Tibial nerve (tissue), 4 donors: ENCODE measurements at regions not wholly inside any gene's neighbourhood (a gene's known extent, or its start where the extent isn't known, plus 50 kb on each side); places are given as distances from the start of the nearest gene placed in this dataset.
"Not testable (repeated sequence)": the region's sequence is repeated elsewhere in the genome, so short reads cannot be mapped to it uniquely, and the experiment has no call there.

Experiments
- DNase-seq, 2 donors: peaks; one replicate each; pipeline ENCODE4 v3.0.0-alpha.2; 2019; ENCODE audit warnings: low spot score in 2 of 2
- H3K27ac ChIP-seq, 4 donors: fragments of 200-600 bp; sonication (generic) in 3 of 4; one replicate each; pipeline ENCODE4 v1.5.1; 2017 to 2019; ENCODE audit warnings: mild to moderate bottlenecking in 1 of 4
- H3K27me3 ChIP-seq, 2 donors: fragments of 200-600 bp; sonication (generic) in 1 of 2; one replicate each; pipeline versions ENCODE4 v1.5.1 to v1.6.0; 2017 to 2019
- H3K36me3 ChIP-seq, 3 donors: fragments of 200-600 bp; sonication (generic); one replicate each; pipeline ENCODE4 v1.5.1; 2018 to 2019
- H3K4me1 ChIP-seq, 4 donors: fragments of 200-600 bp; sonication (generic) in 3 of 4; one replicate each; pipeline ENCODE4 v1.5.1; 2017 to 2019
- H3K4me3 ChIP-seq, 4 donors: fragments of 200-600 bp; sonication (generic) in 3 of 4; one replicate each; pipeline ENCODE4 v1.5.1; 2017 to 2019; ENCODE audit warnings: mild to moderate bottlenecking in 1 of 4, moderate library complexity in 1 of 4
- H3K9me3 ChIP-seq, 4 donors: fragments of 200-600 bp; sonication (generic) in 3 of 4; one replicate each; pipeline ENCODE4 v1.5.1; 2017 to 2019
- CTCF ChIP-seq, 5 experiments: fragments of 200-600 bp in 3 of 5; fragments of 450-650 bp in 2 of 5; sonication (generic) in 3 of 5; IDR thresholded peaks; one replicate each; pipeline ENCODE4 v1.5.1; 2016 to 2019; ENCODE audit warnings: antibody characterized with exemption in 5 of 5, mild to moderate bottlenecking in 3 of 5, moderate library complexity in 2 of 5
- EP300 ChIP-seq, 2 donors: sonication (generic); formaldehyde crosslinking; IDR thresholded peaks; one replicate each; pipeline ENCODE4 v1.6.1; 2017; ENCODE audit warnings: antibody characterized with exemption in 2 of 2, mild to moderate bottlenecking in 1 of 2
- POLR2A ChIP-seq, 2 donors: fragments of 450-650 bp; IDR thresholded peaks; one replicate each; pipeline ENCODE4 v1.6.1; 2017; ENCODE audit warnings: antibody characterized with exemption in 2 of 2, mild to moderate bottlenecking in 2 of 2, moderate library complexity in 2 of 2
- WGBS, 2 donors: methylation state at CpG; one replicate each; pipeline ENCODE4 v1.1.5; 2018; 5-methylcytosine and 5-hydroxymethylcytosine counted together

- peak overlapping the region in 2 of 4 donors; percentile 32 to 52 for H3K27ac ChIP-seq
- H3K4me1 ChIP-seq = peaks cover 0 to 11% (median 0%) of the 10 kb centered on the region in 4 donors
- H3K4me3 ChIP-seq = peak overlapping the region in 3 of 4 donors; percentile 9 to 40 (median 29)
- H3K9me3 ChIP-seq = no peaks in the 10 kb centered on the region
- H3K27me3 ChIP-seq = no peaks in the 10 kb centered on the region
- TF ChIP-seq CTCF (IDR thresholded peaks at IDR 0.05) = no peak
- no peak for TF ChIP-seq EP300 (IDR thresholded peaks at IDR 0.05)
- TF ChIP-seq POLR2A (IDR thresholded peaks at IDR 0.05) = no peak
- H3K36me3 ChIP-seq = no peaks in the 10 kb centered on the region
- no peak for DNase-seq
- WGBS, 2 donors = 43 to 44% methylated on average over 5 of the region's 5 CpGs
Measured at GRCh38 chr18:22710673-22711191, 222.4 kb upstream of the RBBP8 start.

- H3K9me3 ChIP-seq = no peaks in the 10 kb centered on the region
- peak overlapping the region in 3 of 4 donors; percentile 9 to 40 (median 29) for H3K4me3 ChIP-seq
- H3K4me1 ChIP-seq = peaks cover 0 to 11% (median 0%) of the 10 kb centered on the region in 4 donors
- no peak for TF ChIP-seq EP300 (IDR thresholded peaks at IDR 0.05)
- TF ChIP-seq POLR2A (IDR thresholded peaks at IDR 0.05) = no peak
- TF ChIP-seq CTCF (IDR thresholded peaks at IDR 0.05) = no peak
- DNase-seq = no peak
- no peaks in the 10 kb centered on the region for H3K36me3 ChIP-seq
- 38 to 44% methylated on average over 7 of the region's 7 CpGs for whole genome bisulfite sequencing, 2 donors
- peak overlapping the region in 2 of 4 donors; percentile 32 to 52 for H3K27ac ChIP-seq
- H3K27me3 ChIP-seq = no peaks in the 10 kb centered on the region
Measured at GRCh38 chr18:22711192-22711685, 221.9 kb upstream of the RBBP8 start.

GRCh38 chr18:22713511-22713910, 219.6 kb upstream of the RBBP8 start:
- no peak for DNase-seq
- no peaks in the 10 kb centered on the region for H3K27me3 ChIP-seq
- WGBS, 2 donors = 17 to 31% methylated on average over 1 of the region's 1 CpG
- H3K9me3 ChIP-seq = no peaks in the 10 kb centered on the region
- no peaks in the 10 kb centered on the region for H3K36me3 ChIP-seq
- H3K4me1 ChIP-seq = peaks cover 0 to 11% (median 0%) of the 10 kb centered on the region in 4 donors
- TF ChIP-seq POLR2A (IDR thresholded peaks at IDR 0.05) (no peak), EP300 (IDR thresholded peaks at IDR 0.05) (no peak), CTCF (IDR thresholded peaks at IDR 0.05) (no peak)
- no peak overlapping the region for H3K27ac ChIP-seq
- no peak overlapping the region for H3K4me3 ChIP-seq

- H3K9me3 ChIP-seq, H3K27me3 ChIP-seq, H3K4me1 ChIP-seq, H3K4me3 ChIP-seq, DNase-seq, H3K27ac ChIP-seq, H3K36me3 ChIP-seq: not testable (repeated sequence)
- 92 to 94% methylated on average over 7 of the region's 7 CpGs for whole genome bisulfite sequencing, 2 donors
Measured at GRCh38 chr18:22717536-22717935, 215.6 kb upstream of the RBBP8 start.

GRCh38 chr18:22723221-22723620, 209.9 kb upstream of the RBBP8 start:
- no peak for DNase-seq
- no peaks in the 10 kb centered on the region for H3K4me1 ChIP-seq
- H3K36me3 ChIP-seq = no peaks in the 10 kb centered on the region
- H3K27me3 ChIP-seq = no peaks in the 10 kb centered on the region
- TF ChIP-seq EP300 (IDR thresholded peaks at IDR 0.05) (no peak), CTCF (IDR thresholded peaks at IDR 0.05) (no peak), POLR2A (IDR thresholded peaks at IDR 0.05) (no peak)
- no peak overlapping the region for H3K4me3 ChIP-seq
- 81 to 82% methylated on average over 2 of the region's 2 CpGs for WGBS, 2 donors
- H3K9me3 ChIP-seq = no peaks in the 10 kb centered on the region
- H3K27ac ChIP-seq = no peak overlapping the region

- TF ChIP-seq CTCF (IDR thresholded peaks at IDR 0.05) = no peak
- no peak for TF ChIP-seq EP300 (IDR thresholded peaks at IDR 0.05)
- TF ChIP-seq POLR2A (IDR thresholded peaks at IDR 0.05) = no peak
- no peak for DNase-seq
- WGBS, 2 donors = 43 to 85% methylated on average over 2 of the region's 2 CpGs
- Histone ChIP-seq H3K27ac (no peak overlapping the region), H3K4me3 (no peak overlapping the region), H3K27me3 (no peaks in the 10 kb centered on the region), H3K9me3 (no peaks in the 10 kb centered on the region), H3K36me3 (no peaks in the 10 kb centered on the region), H3K4me1 (no peaks in the 10 kb centered on the region)
Measured at GRCh38 chr18:22723773-22724172, 209.4 kb upstream of the RBBP8 start.
